SHP77 treated with DMSO at 0.1 percent for 48 hours (cell line): ENCODE measurements at regions not wholly inside any gene's neighbourhood (a gene's known extent, or its start where the extent isn't known, plus 50 kb on each side); places are given as distances from the start of the nearest gene placed in this dataset.
A peak's percentile ranks its signal among the peaks of the same experiment; 100 is the strongest.

Experiments
- DNase-seq: peaks from one replicate; lab custom pipeline; 2025; lab: John Stamatoyannopoulos, UW

- no peak for DNase-seq
Measured at GRCh38 chr17:72501404-72502370, 380.9 kb downstream of the SOX9 start.

- no peak for DNase-seq
Measured at GRCh38 chr17:72502371-72503341, 381.8 kb downstream of the SOX9 start.

- no peak for DNase-seq
Measured at GRCh38 chr17:72503556-72503955, 382.7 kb downstream of the SOX9 start.

GRCh38 chr17:72504783-72505182 lies 384.0 kb downstream of the SOX9 start:
- no peak for DNase-seq

- DNase-seq: no peak
Measured at GRCh38 chr17:72506773-72507172, 386.0 kb downstream of the SOX9 start.

- DNase-seq: no peak
Measured at GRCh38 chr17:72507370-72507769, 386.6 kb downstream of the SOX9 start.

GRCh38 chr17:72510351-72511016 lies 389.7 kb downstream of the SOX9 start:
- no peak for DNase-seq

- no peak for DNase-seq
Measured at GRCh38 chr17:72511242-72511641, 390.4 kb downstream of the SOX9 start.

GRCh38 chr17:72511874-72512273 lies 391.1 kb downstream of the SOX9 start:
- DNase-seq: no peak

GRCh38 chr17:72512649-72513556 lies 392.1 kb downstream of the SOX9 start:
- DNase-seq: no peak

- no peak for DNase-seq
Measured at GRCh38 chr17:72514321-72514861, 393.6 kb downstream of the SOX9 start.

GRCh38 chr17:72514891-72515290 lies 394.1 kb downstream of the SOX9 start:
- DNase-seq: no peak

GRCh38 chr17:72515291-72516065 lies 394.7 kb downstream of the SOX9 start:
- no peak for DNase-seq

- DNase-seq: no peak
Measured at GRCh38 chr17:72516772-72517399, 396.1 kb downstream of the SOX9 start.

- no peak for DNase-seq
Measured at GRCh38 chr17:72517413-72518158, 396.8 kb downstream of the SOX9 start.

GRCh38 chr17:72518159-72518732 lies 397.4 kb downstream of the SOX9 start:
- no peak for DNase-seq

GRCh38 chr17:72518753-72519597 lies 398.2 kb downstream of the SOX9 start:
- DNase-seq: peak; percentile 25
